ENCODE measurements at regions not wholly inside any gene's neighbourhood (a gene's known extent, or its start where the extent isn't known, plus 50 kb on each side); places are given as distances from the start of the nearest gene placed in this dataset.

GRCh38 chr6:1453024-1453423 is 63.6 kb downstream of the FOXF2 start:
- TF ChIP-seq POLR2A (IDR thresholded peaks at IDR 0.05; ENCODE audit: low read depth): no peak
- TF ChIP-seq, protein P1, sequence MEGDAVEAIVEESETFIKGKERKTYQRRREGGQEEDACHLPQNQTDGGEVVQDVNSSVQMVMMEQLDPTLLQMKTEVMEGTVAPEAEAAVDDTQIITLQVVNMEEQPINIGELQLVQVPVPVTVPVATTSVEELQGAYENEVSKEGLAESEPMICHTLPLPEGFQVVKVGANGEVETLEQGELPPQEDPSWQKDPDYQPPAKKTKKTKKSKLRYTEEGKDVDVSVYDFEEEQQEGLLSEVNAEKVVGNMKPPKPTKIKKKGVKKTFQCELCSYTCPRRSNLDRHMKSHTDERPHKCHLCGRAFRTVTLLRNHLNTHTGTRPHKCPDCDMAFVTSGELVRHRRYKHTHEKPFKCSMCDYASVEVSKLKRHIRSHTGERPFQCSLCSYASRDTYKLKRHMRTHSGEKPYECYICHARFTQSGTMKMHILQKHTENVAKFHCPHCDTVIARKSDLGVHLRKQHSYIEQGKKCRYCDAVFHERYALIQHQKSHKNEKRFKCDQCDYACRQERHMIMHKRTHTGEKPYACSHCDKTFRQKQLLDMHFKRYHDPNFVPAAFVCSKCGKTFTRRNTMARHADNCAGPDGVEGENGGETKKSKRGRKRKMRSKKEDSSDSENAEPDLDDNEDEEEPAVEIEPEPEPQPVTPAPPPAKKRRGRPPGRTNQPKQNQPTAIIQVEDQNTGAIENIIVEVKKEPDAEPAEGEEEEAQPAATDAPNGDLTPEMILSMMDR (IDR thresholded peaks at IDR 0.05): no peak
- no peak for TF ChIP-seq POLR2AphosphoS5 (IDR thresholded peaks at IDR 0.05)
- no peak for TF ChIP-seq EP300 (IDR thresholded peaks at IDR 0.05)
